GM18861 (cell line): ENCODE measurements at regions not wholly inside any gene's neighbourhood (a gene's known extent, or its start where the extent isn't known, plus 50 kb on each side); places are given as distances from the start of the nearest gene placed in this dataset.
A peak's percentile ranks its signal among the peaks of the same experiment; 100 is the strongest.

Experiments
- ATAC-seq: cut with Tn5 transposase; IDR thresholded peaks from one replicate; pipeline ENCODE4 v1.9.1; 2021; ENCODE audit not compliant: unreplicated experiment

DNA sequence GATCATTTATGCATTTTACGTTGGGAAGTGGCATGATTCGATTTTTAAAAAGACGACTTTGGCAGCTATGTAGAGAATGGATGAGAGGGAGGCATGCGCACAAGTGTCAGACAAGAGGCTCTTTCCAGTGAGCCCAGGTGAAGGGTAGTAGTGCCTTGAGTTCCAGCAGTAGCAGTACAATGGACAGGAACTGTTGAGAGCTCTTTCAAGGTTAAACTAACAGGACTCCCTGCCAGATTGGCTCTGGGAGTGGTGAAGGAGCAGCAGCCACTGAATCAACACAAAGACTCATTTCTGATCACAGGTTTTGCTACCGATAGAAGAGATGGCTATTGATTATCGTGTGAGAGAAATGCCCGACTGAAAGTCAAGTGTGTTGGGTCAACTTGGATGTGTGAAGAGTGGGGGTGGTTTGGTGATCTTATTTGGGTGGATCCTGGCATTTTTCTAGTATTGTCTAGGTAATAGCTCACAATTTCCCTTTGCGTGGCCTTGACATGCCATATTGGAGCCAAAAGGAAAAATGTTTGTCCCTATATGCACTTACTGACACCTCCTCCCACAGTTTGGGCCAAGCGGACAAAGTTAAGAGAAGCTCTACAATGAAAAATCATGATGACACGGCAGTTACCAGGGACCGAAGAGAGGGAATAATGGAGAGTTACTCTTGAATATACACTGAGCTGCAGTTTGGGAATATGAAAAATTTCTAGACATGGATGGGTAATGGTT is 81.6 kb upstream of the MDFIC2 start:
- ATAC-seq: no peak

DNA sequence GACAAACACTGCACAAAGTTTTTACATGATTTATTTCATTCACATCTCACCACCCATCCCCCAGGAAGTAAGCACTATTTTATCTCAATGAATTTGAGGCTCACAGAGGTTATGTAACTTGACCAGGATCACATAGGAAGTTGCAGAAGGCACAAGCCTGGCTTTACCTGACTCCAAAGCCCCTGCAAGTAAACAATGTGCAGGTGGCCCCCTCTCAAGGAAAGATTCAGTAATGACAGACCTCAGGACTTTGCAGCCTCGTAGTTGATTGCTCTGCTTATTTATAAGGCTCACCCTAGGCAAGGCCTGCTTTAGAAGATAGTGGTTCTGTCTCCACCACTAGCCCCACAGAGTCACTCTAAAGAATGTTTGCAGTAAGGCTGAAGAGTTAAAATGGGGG is 79.8 kb upstream of the MDFIC2 start:
- ATAC-seq: no peak

- ATAC-seq: no peak
Measured at GRCh38 chr3:70387889-70388288, 75.5 kb upstream of the MDFIC2 start.

DNA sequence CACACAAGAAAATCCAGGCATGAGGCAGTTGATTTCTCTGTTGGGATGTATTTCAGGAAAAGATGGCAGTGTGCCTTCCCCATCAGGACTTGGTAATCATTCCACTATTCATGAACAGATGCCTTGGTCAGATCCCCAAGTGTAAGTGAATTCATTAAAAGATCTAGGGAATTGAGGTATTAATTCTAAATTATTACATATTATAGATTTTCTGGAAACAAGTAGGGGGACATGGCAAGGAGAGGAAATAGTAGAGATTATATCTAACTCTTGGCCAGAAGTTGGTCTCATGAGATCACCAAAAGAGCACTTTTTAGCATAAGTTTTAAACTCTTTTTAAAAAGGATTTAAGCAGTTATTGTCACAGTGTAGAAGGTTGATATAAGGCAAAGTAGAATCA is 74.4 kb upstream of the MDFIC2 start:
- ATAC-seq: no peak

GRCh38 chr3:70386043-70386442 is 73.6 kb upstream of the MDFIC2 start:
- ATAC-seq: no peak

DNA sequence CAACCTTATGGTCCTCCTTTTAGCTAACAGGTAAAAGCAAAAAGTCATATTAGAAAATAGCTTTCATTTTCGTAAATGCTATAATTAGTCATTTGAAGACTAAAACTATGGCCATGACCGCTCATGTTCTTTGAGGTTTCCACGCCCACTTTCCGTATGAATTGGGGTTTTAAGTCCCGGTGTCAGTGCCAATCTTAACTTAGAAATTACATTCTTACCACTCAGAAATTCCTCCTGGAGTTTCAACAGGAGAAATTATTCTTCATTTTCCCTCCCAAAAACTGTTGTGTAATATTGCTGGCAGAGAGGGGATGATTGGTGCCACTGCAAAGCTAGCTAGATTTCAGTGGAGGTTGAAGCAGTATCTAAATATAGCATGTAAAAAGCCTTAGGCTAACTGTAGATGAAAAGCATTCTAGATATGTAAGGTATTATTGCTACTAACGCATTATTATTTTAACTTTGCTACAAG is 71.0 kb upstream of the MDFIC2 start:
- ATAC-seq: peak; percentile 94

DNA sequence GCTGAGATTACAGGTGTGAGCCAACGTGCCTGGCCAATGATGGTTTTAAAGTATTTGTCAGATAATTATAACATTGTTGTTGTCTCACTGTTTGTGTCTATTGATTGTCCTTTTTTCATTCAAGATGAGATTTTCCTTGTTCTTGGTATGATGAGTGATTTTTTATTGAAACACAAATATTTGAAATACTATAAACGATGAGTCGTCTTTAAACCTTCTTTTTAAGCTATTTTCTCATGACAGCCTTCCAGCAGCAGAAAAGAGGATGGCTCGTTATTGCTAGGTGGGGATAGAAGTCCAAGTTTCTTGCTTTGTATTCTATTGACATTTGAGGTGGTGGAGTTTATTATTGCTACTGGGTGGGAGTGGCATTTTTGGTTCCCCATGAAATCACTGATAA is 61.7 kb upstream of the MDFIC2 start:
- no peak for ATAC-seq
